ENCODE measurements at regions not wholly inside any gene's neighbourhood (a gene's known extent, or its start where the extent isn't known, plus 50 kb on each side); places are given as distances from the start of the nearest gene placed in this dataset.
A peak's percentile ranks its signal among the peaks of the same experiment; 100 is the strongest.

DNA sequence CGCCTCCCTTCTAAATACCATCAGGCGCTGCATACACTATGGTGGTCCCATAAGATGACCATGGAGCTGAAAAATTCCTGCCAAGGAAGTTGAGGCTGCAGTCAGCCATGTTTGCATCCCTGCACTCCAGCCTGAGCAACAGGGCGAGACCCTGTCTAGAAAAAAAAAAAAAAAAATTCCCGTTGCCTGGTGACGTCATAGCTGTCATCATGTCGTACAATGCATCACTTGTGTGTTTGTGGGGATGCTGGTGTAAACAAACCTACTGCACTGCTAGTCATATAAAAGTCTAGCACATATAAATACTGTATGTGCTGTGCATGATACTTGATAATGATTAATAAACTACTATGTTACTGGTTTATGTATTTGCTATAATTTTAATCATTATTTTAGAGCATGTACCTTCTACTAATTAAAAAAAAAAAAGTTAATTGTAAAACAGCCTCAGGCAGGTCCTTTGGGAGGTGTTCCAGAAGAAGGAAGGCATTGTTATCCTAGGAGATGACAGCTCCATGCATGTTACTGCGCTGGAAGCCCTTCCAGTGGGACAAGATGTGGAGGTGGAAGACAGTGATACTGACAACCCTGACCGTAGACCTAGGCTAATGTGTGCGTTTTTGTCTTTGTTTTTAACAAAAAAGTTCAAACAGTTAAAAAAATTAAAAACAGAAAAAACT, 132.6 kb downstream of the BANF2 start:
- Histone ChIP-seq H2BK15ac (ENCODE audit: low read depth, low read length) (peak overlapping the region; percentile 93; the same call in 2 of the 3 replicates), H4K5ac (ENCODE audit: low read depth, low read length) (no peak overlapping the region), H3K9me1 (ENCODE audit: insufficient read depth, low read length) (peaks cover 27% of the 10 kb centered on the region), H2BK5ac (ENCODE audit: low read depth, low read length, poor library complexity, severe bottlenecking) (peak overlapping the region; percentile 77), H3K36me3 (ENCODE audit: control insufficient read depth, insufficient read depth, low read length) (no peaks in the 10 kb centered on the region), H4K8ac (ENCODE audit: low read depth in 2 of 2, low read length in 2 of 2) (peak overlapping the region in 1 of 2 experiments; percentile 63; a peak in 2 of 4 replicates), H3K9ac (ENCODE audit: low read depth, low read length) (no peak overlapping the region), H2AK9ac (replicated peaks; ENCODE audit: low read depth, low read length, poor library complexity) (peak overlapping the region; percentile 58), H3K4ac (ENCODE audit: low read depth, low read length) (peak overlapping the region; percentile 85), H3K79me1 (ENCODE audit: low read depth in 1 of 2, low read length in 2 of 2) (peaks cover 0 to 12% of the 10 kb centered on the region in 2 experiments; a peak in 1 of 4 replicates), H3K4me2 (ENCODE audit: low read depth, low read length) (no peak overlapping the region), H2AK5ac (ENCODE audit: low read depth, low read length) (peak overlapping the region; percentile 94), H3K56ac (ENCODE audit: extremely low read depth, insufficient read depth, low read length) (peak overlapping the region; percentile 49; the same call in 1 of the 2 replicates), H4K91ac (ENCODE audit: insufficient read depth, low read depth, low read length) (peak overlapping the region; percentile 76), H3K4me1 (ENCODE audit: control insufficient read depth, insufficient read depth, low read length) (peaks cover 25% of the 10 kb centered on the region), H3K27me3 (ENCODE audit: control insufficient read depth, insufficient read depth, low read length) (no peaks in the 10 kb centered on the region), H3K23ac (ENCODE audit: low read depth, low read length) (peak overlapping the region; percentile 80; the same call in 1 of the 2 replicates), H4K20me1 (ENCODE audit: insufficient read depth, low read length) (no peaks in the 10 kb centered on the region), H3K9me3 (ENCODE audit: control insufficient read depth, insufficient read depth, low read length) (no peaks in the 10 kb centered on the region), H3K27ac (ENCODE audit: insufficient read depth, low read length) (peak overlapping the region; percentile 75), H2BK20ac (ENCODE audit: low read depth, low read length) (peak overlapping the region; percentile 80), H2BK120ac (ENCODE audit: low read depth, low read length) (peak overlapping the region; percentile 91), H3K4me3 (ENCODE audit: insufficient read depth, low read depth, low read length) (no peak overlapping the region), H2AFZ (replicated peaks; ENCODE audit: low read length, poor library complexity) (no peak overlapping the region), H3K14ac (replicated peaks; ENCODE audit: low read depth, low read length) (peak overlapping the region; percentile 96), H3K18ac (ENCODE audit: low read depth, low read length) (peak overlapping the region; percentile 92; the same call in 1 of the 2 replicates)
- BruUV-seq (replicated peaks), result no TSS peak
- in situ Hi-C loops (cut with MboI; ENCODE audit: low sequenced_read_pairs), result no loop called here
- ATAC-seq (ENCODE audit: low read depth), result no peak
- intact Hi-C loops (cut with micrococcal nuclease), result no loop called here
- no CpG with 5 or more reads among the region's 9 CpGs for WGBS, 2 experiments (ENCODE audit: extremely low coverage in 2 of 2, insufficient read length in 1 of 2)
- TF ChIP-seq NFE2L2 (IDR thresholded peaks at IDR 0.05; ENCODE audit: low read depth, low read length) (no peak), RFX5 (IDR thresholded peaks at IDR 0.05; ENCODE audit: low read depth, low read length) (no peak), BHLHE40 (IDR thresholded peaks at IDR 0.05; ENCODE audit: low read depth, low read length) (no peak), RAD21 (IDR thresholded peaks at IDR 0.05; ENCODE audit: low read length) (no peak)
- TF ChIP-seq, protein P1, sequence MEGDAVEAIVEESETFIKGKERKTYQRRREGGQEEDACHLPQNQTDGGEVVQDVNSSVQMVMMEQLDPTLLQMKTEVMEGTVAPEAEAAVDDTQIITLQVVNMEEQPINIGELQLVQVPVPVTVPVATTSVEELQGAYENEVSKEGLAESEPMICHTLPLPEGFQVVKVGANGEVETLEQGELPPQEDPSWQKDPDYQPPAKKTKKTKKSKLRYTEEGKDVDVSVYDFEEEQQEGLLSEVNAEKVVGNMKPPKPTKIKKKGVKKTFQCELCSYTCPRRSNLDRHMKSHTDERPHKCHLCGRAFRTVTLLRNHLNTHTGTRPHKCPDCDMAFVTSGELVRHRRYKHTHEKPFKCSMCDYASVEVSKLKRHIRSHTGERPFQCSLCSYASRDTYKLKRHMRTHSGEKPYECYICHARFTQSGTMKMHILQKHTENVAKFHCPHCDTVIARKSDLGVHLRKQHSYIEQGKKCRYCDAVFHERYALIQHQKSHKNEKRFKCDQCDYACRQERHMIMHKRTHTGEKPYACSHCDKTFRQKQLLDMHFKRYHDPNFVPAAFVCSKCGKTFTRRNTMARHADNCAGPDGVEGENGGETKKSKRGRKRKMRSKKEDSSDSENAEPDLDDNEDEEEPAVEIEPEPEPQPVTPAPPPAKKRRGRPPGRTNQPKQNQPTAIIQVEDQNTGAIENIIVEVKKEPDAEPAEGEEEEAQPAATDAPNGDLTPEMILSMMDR (conservative IDR thresholded peaks at IDR 0.05; ENCODE audit: low read depth, low read length), result no peak
- ChIA-PET POLR2A (ENCODE audit: unreplicated experiment) (no interaction called here), CTCF (interaction anchor here (0.7 kb wide), 1 partner anchor 20 kb away, joined by 3 read pairs; no protein-coding TSS in a partner anchor)
- peak; percentile 34 for DNase-seq
- dilution Hi-C loops (cut with HindIII; ENCODE audit: low sequenced_read_pairs, unreplicated experiment), result no loop called here

Data from IMR-90 (cell line).